ENCODE measurements at regions not wholly inside any gene's neighbourhood (a gene's known extent, or its start where the extent isn't known, plus 50 kb on each side); places are given as distances from the start of the nearest gene placed in this dataset.
"Not testable (repeated sequence)": the region's sequence is repeated elsewhere in the genome, so short reads cannot be mapped to it uniquely, and the experiment has no call there.

- no peak for DNase-seq
Measured at GRCh38 chr1:96565546-96565945, 156.0 kb upstream of the PTBP2 start.

GRCh38 chr1:96568639-96569038 is 152.9 kb upstream of the PTBP2 start:
- no peak for DNase-seq

GRCh38 chr1:96569288-96569687 is 152.3 kb upstream of the PTBP2 start:
- no peak for DNase-seq

- no peak for DNase-seq
Measured at GRCh38 chr1:96579636-96580035, 141.9 kb upstream of the PTBP2 start.

GRCh38 chr1:96580920-96581319 is 140.7 kb upstream of the PTBP2 start:
- DNase-seq, result no peak

GRCh38 chr1:96581772-96582171 is 139.8 kb upstream of the PTBP2 start:
- DNase-seq, result no peak

GRCh38 chr1:96583903-96584302 is 137.7 kb upstream of the PTBP2 start:
- no peak for DNase-seq

- DNase-seq, result no peak
Measured at GRCh38 chr1:96587222-96587621, 134.4 kb upstream of the PTBP2 start.

- no peak for DNase-seq
Measured at GRCh38 chr1:96588416-96588995, 133.1 kb upstream of the PTBP2 start.

- DNase-seq, result not testable (repeated sequence)
Measured at GRCh38 chr1:96595530-96595929, 126.1 kb upstream of the PTBP2 start.

- DNase-seq, result peak; percentile 62
Measured at GRCh38 chr1:96596226-96596922, 125.2 kb upstream of the PTBP2 start.

GRCh38 chr1:96597218-96597617 is 124.4 kb upstream of the PTBP2 start:
- DNase-seq, result no peak

- DNase-seq, result no peak
Measured at GRCh38 chr1:96598416-96599168, 123.0 kb upstream of the PTBP2 start.

GRCh38 chr1:96604620-96605019 is 117.0 kb upstream of the PTBP2 start:
- DNase-seq, result not testable (repeated sequence)

- not testable (repeated sequence) for DNase-seq
Measured at GRCh38 chr1:96617375-96617774, 104.2 kb upstream of the PTBP2 start.

- DNase-seq, result no peak
Measured at GRCh38 chr1:96632045-96632664, 89.4 kb upstream of the PTBP2 start.

GRCh38 chr1:96633695-96634094 is 87.9 kb upstream of the PTBP2 start:
- DNase-seq, result no peak

GRCh38 chr1:96634883-96635282 is 86.7 kb upstream of the PTBP2 start:
- DNase-seq, result no peak

GRCh38 chr1:96641282-96641681 is 80.3 kb upstream of the PTBP2 start:
- no peak for DNase-seq

- no peak for DNase-seq
Measured at GRCh38 chr1:96643519-96643918, 78.1 kb upstream of the PTBP2 start.

GRCh38 chr1:96649301-96649700 is 72.3 kb upstream of the PTBP2 start:
- no peak for DNase-seq

GRCh38 chr1:96651517-96651916 is 70.1 kb upstream of the PTBP2 start:
- no peak for DNase-seq

- DNase-seq, result no peak
Measured at GRCh38 chr1:96660051-96660450, 61.5 kb upstream of the PTBP2 start.

GRCh38 chr1:96660503-96660902 is 61.1 kb upstream of the PTBP2 start:
- DNase-seq, result no peak
